Right lobe of liver (tissue), 6 donors: ENCODE measurements at regions not wholly inside any gene's neighbourhood (a gene's known extent, or its start where the extent isn't known, plus 50 kb on each side); places are given as distances from the start of the nearest gene placed in this dataset.
"Not testable (repeated sequence)": the region's sequence is repeated elsewhere in the genome, so short reads cannot be mapped to it uniquely, and the experiment has no call there.

ENCODE experiments used
- ATAC-seq, 4 donors: fragments of 200-7000 bp; cut with Tn5 transposase; one replicate each; pipeline ENCODE4 v1.9.1; 2020; ENCODE audit warnings: mild to moderate bottlenecking in 4 of 4, moderate library complexity in 4 of 4
- DNase-seq, 3 donors: peaks; one replicate each; pipeline ENCODE4 v3.0.0-alpha.2; 2020
- H3K27ac ChIP-seq, 3 donors: fragments of 200-600 bp; one replicate each; pipeline ENCODE4 v1.8.0; 2022
- H3K27me3 ChIP-seq, 2 donors: fragments of 200-600 bp; one replicate each; pipeline ENCODE4 v1.8.0; 2022
- H3K36me3 ChIP-seq, 4 donors: fragments of 200-600 bp; sonication (generic) in 1 of 4; one replicate each; pipeline versions ENCODE4 v1.5.1 to v1.8.0; 2017 to 2022; ENCODE audit warnings: control low read depth in 1 of 4
- H3K4me1 ChIP-seq, 4 donors: fragments of 200-600 bp; sonication (generic) in 1 of 4; one replicate each; pipeline versions ENCODE4 v1.5.1 to v1.8.0; 2017 to 2022; ENCODE audit warnings: control low read depth in 1 of 4
- H3K4me3 ChIP-seq, 3 donors: fragments of 200-600 bp; one replicate each; pipeline ENCODE4 v1.8.0; 2022
- H3K9me3 ChIP-seq, 4 donors: fragments of 200-600 bp; sonication (generic) in 1 of 4; one replicate each; pipeline versions ENCODE4 v1.5.1 to v1.8.0; 2017 to 2022; ENCODE audit warnings: control low read depth in 1 of 4
- CTCF ChIP-seq, 4 donors: fragments of 200-600 bp in 3 of 4; fragments of 450-650 bp in 1 of 4; IDR thresholded peaks; one replicate each; pipeline versions ENCODE4 v1.5.1 to v1.8.0; 2016 to 2022; ENCODE audit warnings: antibody characterized with exemption in 4 of 4, mild to moderate bottlenecking in 2 of 4
- POLR2A ChIP-seq: fragments of 450-650 bp; IDR thresholded peaks from one replicate; pipeline ENCODE4 v1.6.1; 2017; ENCODE audit warnings: antibody characterized with exemption, mild to moderate bottlenecking
- WGBS: methylation state at CpG from one replicate; pipeline ENCODE4 v1.1.6; 2018; ENCODE audit warnings: low coverage, low lambda C conversion rate; ENCODE audit not compliant: insufficient coverage; ENCODE audit errors: missing lambda C conversion rate; 5-methylcytosine and 5-hydroxymethylcytosine counted together
- intact Hi-C, 2 donors: fragments of 100-400 bp; cut with DNase I; formaldehyde crosslinking; loops; one replicate each; pipeline versions ENCODE4 v1.11.2 to v1.14.1; 2022
- donor health status: DM: no; HTN: yes; CAD: no.
- donor health status: DM: no; HTN: no; CAD: no.
- donor health status: DM: no; HTN: no; CAD: no.
- donor health status: DM: no; HTN: yes; CAD: no.
- donor health status: DM: no; HTN: yes; CAD: no.

- WGBS: 71% methylated on average over 1 of the region's 1 CpG
- H3K9me3 ChIP-seq: no peaks in the 10 kb centered on the region
- H3K27ac ChIP-seq: no peak overlapping the region
- TF ChIP-seq CTCF (IDR thresholded peaks at IDR 0.05) (no peak), POLR2A (no peak)
- H3K27me3 ChIP-seq: no peaks in the 10 kb centered on the region
- H3K36me3 ChIP-seq: no peaks in the 10 kb centered on the region
- no peak for ATAC-seq
- intact Hi-C loops: no loop called here
- no peak for DNase-seq
- no peak overlapping the region for H3K4me3 ChIP-seq
- no peaks in the 10 kb centered on the region for H3K4me1 ChIP-seq
Measured at GRCh38 chr6:96410467-96410866, 111.1 kb upstream of the UFL1 start.

GRCh38 chr6:96420294-96420693, 101.3 kb upstream of the UFL1 start:
- no peaks in the 10 kb centered on the region for H3K4me1 ChIP-seq
- no peak overlapping the region for H3K4me3 ChIP-seq
- intact Hi-C loops: no loop called here
- DNase-seq (no peak), ATAC-seq (no peak)
- peaks cover 0 to 3% (median 0%) of the 10 kb centered on the region in 4 donors for H3K9me3 ChIP-seq
- 9% methylated on average over 1 of the region's 1 CpG for WGBS
- no peaks in the 10 kb centered on the region for H3K27me3 ChIP-seq
- TF ChIP-seq CTCF (IDR thresholded peaks at IDR 0.05): no peak
- TF ChIP-seq POLR2A: no peak
- H3K36me3 ChIP-seq: no peaks in the 10 kb centered on the region
- H3K27ac ChIP-seq: no peak overlapping the region

- Histone ChIP-seq H3K9me3 (no peaks in the 10 kb centered on the region), H3K4me3 (no peak overlapping the region), H3K27ac (no peak overlapping the region), H3K36me3 (no peaks in the 10 kb centered on the region), H3K27me3 (no peaks in the 10 kb centered on the region), H3K4me1 (no peaks in the 10 kb centered on the region)
- WGBS: 80% methylated on average over 1 of the region's 2 CpGs
- intact Hi-C loops: no loop called here
- no peak for TF ChIP-seq CTCF (IDR thresholded peaks at IDR 0.05)
- DNase-seq: no peak
- ATAC-seq: no peak
Measured at GRCh38 chr6:96433950-96434349, 87.7 kb upstream of the UFL1 start.

GRCh38 chr6:96436398-96436797, 85.2 kb upstream of the UFL1 start:
- Histone ChIP-seq H3K9me3 (no peaks in the 10 kb centered on the region), H3K27ac (no peak overlapping the region), H3K4me1 (no peaks in the 10 kb centered on the region), H3K27me3 (no peaks in the 10 kb centered on the region), H3K36me3 (no peaks in the 10 kb centered on the region), H3K4me3 (no peak overlapping the region)
- intact Hi-C loops: no loop called here
- TF ChIP-seq CTCF (IDR thresholded peaks at IDR 0.05) (no peak), POLR2A (no peak)
- 52% methylated on average over 4 of the region's 4 CpGs for WGBS
- DNase-seq (no peak), ATAC-seq (no peak)

- H3K9me3 ChIP-seq, DNase-seq, intact Hi-C loops, H3K27me3 ChIP-seq, ATAC-seq, H3K27ac ChIP-seq, H3K4me3 ChIP-seq, H3K36me3 ChIP-seq, H3K4me1 ChIP-seq: not testable (repeated sequence)
- WGBS: 20% methylated on average over 1 of the region's 6 CpGs
Measured at GRCh38 chr6:96437228-96437627, 84.4 kb upstream of the UFL1 start.
